HG03432 (cell line): ENCODE measurements at regions not wholly inside any gene's neighbourhood (a gene's known extent, or its start where the extent isn't known, plus 50 kb on each side); places are given as distances from the start of the nearest gene placed in this dataset.
"Not testable (repeated sequence)": the region's sequence is repeated elsewhere in the genome, so short reads cannot be mapped to it uniquely, and the experiment has no call there.

Experiments
- ATAC-seq: cut with Tn5 transposase; IDR thresholded peaks from one replicate; pipeline ENCODE4 v1.9.1; 2021; ENCODE audit warnings: mild to moderate bottlenecking, moderate library complexity; ENCODE audit not compliant: unreplicated experiment

- not testable (repeated sequence) for ATAC-seq
These were observed 51.9 kb downstream of the DIPK2A start for GRCh38 chr3:144023543-144023942.

GRCh38 chr3:144028798-144029411 is 57.3 kb downstream of the DIPK2A start:
- peak; percentile 86 for ATAC-seq

GRCh38 chr3:144029769-144030168 is 58.1 kb downstream of the DIPK2A start:
- no peak for ATAC-seq

- no peak for ATAC-seq
These were observed 60.3 kb downstream of the DIPK2A start for GRCh38 chr3:144031938-144032337.

- peak; percentile 81 for ATAC-seq
These were observed 61.1 kb downstream of the DIPK2A start for GRCh38 chr3:144032531-144033239.

GRCh38 chr3:144033240-144033589 is 61.6 kb downstream of the DIPK2A start:
- ATAC-seq = no peak

GRCh38 chr3:144033863-144034262 is 62.2 kb downstream of the DIPK2A start:
- ATAC-seq = no peak

GRCh38 chr3:144034715-144035290 is 63.2 kb downstream of the DIPK2A start:
- no peak for ATAC-seq

GRCh38 chr3:144036498-144036897 is 64.9 kb downstream of the DIPK2A start:
- ATAC-seq = no peak

- peak; percentile 67 for ATAC-seq
These were observed 68.0 kb downstream of the DIPK2A start for GRCh38 chr3:144039661-144040060.

GRCh38 chr3:144041960-144042556 is 70.4 kb downstream of the DIPK2A start:
- no peak for ATAC-seq

- no peak for ATAC-seq
These were observed 74.1 kb downstream of the DIPK2A start for GRCh38 chr3:144045766-144046165.

- ATAC-seq = no peak
These were observed 77.8 kb downstream of the DIPK2A start for GRCh38 chr3:144049374-144049773.

GRCh38 chr3:144051211-144051610 is 79.6 kb downstream of the DIPK2A start:
- ATAC-seq = no peak

GRCh38 chr3:144052275-144052674 is 80.7 kb downstream of the DIPK2A start:
- no peak for ATAC-seq

- ATAC-seq = no peak
These were observed 81.5 kb downstream of the DIPK2A start for GRCh38 chr3:144053121-144053520.

GRCh38 chr3:144054766-144055165 is 83.1 kb downstream of the DIPK2A start:
- ATAC-seq = no peak

- no peak for ATAC-seq
These were observed 84.0 kb downstream of the DIPK2A start for GRCh38 chr3:144055604-144056003.

GRCh38 chr3:144058713-144059112 is 87.1 kb downstream of the DIPK2A start:
- ATAC-seq = peak; percentile 72

GRCh38 chr3:144059481-144059880 is 87.9 kb downstream of the DIPK2A start:
- ATAC-seq = no peak

- ATAC-seq = no peak
These were observed 89.3 kb downstream of the DIPK2A start for GRCh38 chr3:144060881-144061280.

- ATAC-seq = no peak
These were observed 91.7 kb downstream of the DIPK2A start for GRCh38 chr3:144063306-144063705.
